HG03139 (cell line): ENCODE measurements at regions not wholly inside any gene's neighbourhood (a gene's known extent, or its start where the extent isn't known, plus 50 kb on each side); places are given as distances from the start of the nearest gene placed in this dataset.

Experiments
- ATAC-seq: cut with Tn5 transposase; IDR thresholded peaks from one replicate; pipeline ENCODE4 v1.9.1; 2021; ENCODE audit not compliant: unreplicated experiment

DNA sequence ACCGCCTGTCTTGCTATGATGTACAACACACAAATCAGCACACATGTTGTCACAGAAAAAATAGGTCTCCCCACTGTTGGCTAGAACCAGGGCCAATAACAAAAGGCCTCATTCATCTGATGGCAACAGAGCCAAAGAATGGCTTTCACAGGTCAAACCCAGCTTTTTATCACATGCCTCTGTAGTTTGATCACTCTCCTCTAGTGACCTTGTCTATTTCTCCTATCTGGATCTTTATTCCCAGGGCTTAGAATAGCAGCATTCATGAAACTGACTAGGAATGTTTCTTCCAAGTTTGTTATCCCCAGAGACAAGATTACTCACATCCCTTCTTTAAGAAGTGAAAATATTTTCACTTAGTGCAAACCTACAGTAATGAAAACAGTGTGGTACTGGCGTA is 285.8 kb upstream of the GYPC start:
- ATAC-seq, result no peak

GRCh38 chr2:126372406-126372805 is 283.6 kb upstream of the GYPC start:
- ATAC-seq, result no peak

DNA sequence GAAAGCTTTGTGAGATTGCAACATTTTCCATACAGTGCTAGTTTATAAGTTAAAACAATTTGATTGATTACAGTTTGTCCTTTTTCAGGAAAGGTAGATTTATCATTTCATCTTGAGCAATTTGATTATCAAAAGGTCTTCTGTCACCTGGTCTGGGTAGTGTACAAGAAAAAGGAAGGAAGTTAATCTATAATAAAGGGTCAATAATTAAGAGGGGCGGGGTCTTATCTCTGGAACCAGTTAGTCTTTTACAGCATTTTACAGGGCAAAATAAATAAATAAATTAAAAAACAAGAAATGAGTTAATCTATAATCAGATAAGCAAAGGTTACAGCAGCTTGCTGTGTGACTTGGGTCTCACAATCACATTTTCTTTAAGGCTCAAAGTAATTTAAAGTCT is 277.8 kb upstream of the GYPC start:
- no peak for ATAC-seq

DNA sequence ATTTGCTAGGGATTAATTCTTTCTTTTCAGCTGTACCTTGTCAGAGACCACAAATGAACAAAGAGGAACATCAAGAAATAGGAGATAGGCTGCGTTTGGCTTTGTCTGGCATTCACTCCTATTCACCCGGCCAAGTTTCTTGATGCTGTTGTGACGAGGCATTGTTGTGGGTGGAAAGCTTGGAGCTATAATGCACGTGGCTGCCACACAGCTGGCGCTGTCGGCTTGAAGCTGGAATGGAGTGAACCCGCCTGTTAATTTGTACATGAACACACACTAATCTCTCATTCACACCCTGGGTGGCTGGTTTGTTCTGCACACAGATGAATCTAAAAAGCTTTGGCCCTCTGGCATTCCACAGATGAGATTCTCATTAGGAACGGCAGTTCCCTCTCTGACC is 274.9 kb upstream of the GYPC start:
- ATAC-seq, result no peak

- no peak for ATAC-seq
These were observed 273.0 kb upstream of the GYPC start for GRCh38 chr2:126382998-126383397.

- no peak for ATAC-seq
These were observed 272.2 kb upstream of the GYPC start for GRCh38 chr2:126383800-126384199.

DNA sequence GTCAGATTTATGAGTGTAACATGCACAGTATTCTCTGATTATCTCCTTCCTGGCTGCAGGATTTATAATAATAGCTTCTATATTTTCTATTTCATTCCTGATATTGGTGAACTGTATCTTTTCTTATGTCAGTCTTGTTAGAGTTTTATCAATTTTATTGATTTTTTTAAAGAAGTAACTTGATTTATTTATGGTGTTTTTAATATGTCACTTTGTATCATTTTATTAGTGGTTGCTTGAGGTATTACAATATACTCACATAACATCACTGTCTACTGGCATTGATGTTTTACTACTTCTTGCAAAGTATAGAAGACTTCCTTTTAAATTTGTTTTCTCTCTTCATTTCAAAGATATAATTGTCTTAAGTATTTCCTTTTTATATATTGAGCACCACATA is 270.5 kb upstream of the GYPC start:
- ATAC-seq, result no peak

DNA sequence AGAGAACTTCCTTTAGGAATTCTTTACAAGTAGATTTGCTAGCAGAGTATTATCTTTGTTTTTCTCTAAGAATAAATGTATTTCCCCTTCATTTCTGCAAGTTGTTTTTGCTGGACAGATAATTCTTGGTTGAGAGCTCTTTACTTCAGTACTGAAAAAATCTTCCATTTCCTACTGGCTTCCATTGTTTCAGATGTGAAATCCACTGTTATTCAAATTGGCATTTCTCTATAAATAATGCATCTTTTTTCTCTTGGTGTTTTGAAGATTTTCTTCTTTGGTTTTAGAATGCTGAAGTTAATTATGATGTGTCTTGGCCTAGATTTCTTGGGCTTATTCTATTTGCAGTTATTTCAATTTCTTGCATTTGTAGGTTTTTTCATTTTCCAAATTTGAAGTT is 270.0 kb upstream of the GYPC start:
- ATAC-seq, result no peak

DNA sequence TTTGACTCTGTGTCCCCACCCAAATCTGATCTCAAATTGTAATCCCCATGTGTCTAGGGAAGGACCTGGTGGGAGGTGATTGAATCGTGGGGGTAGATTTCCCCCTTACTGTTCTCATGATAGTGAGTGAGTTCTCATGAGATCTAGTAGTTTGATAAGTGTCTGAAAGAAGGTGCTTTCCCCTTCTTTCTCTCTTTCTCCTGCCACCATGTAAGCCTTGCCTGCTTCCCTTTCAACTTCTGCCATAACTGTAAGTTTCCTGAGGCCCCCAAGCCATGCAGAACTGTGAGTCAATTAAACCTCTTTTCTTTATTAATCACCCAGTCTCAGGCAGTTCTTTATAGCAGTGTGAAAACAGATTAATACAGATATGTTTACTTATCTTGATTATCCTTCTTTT is 266.5 kb upstream of the GYPC start:
- no peak for ATAC-seq

- no peak for ATAC-seq
These were observed 263.1 kb upstream of the GYPC start for GRCh38 chr2:126392889-126393288.

- ATAC-seq, result no peak
These were observed 257.0 kb upstream of the GYPC start for GRCh38 chr2:126399001-126399400.

- ATAC-seq, result no peak
These were observed 252.8 kb upstream of the GYPC start for GRCh38 chr2:126403039-126403628.

DNA sequence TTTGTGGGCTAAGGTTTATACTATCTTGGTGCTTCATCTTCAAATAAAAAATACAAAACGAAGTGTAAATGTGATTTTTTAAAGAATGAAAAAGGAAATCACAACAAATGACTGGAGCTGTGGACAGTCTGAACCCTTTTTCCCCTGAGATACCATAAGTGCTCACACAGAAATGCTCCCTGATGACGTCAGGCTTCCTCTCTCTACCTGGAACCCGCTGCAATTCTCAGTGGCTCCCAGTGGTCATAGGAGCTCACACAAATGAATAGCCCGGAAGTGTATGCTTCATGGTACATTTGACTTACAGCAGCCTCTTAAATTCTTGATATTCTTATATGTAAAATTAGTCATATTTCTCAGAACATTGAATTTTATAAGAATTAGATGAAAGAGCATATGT is 249.7 kb upstream of the GYPC start:
- no peak for ATAC-seq

DNA sequence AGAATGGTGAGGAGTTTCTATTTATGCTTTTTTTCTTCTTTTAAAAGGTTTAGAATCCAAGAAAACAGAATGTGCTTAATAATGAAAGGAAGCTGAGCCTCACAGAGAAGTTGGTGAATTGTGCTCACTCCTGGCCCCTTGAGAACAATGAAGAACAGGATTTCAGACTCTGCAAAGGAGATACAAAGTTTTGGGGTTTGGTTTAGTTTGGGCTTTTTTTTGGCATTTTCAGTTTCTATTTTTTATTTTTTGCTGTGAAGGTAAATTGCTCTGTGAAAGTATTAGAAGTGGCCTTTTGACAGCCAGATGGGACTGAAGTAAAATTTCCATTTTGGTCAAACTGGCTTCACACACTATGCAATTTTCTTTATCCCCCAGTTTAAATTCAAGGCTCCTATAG is 247.3 kb upstream of the GYPC start:
- ATAC-seq, result no peak

- ATAC-seq, result no peak
These were observed 246.1 kb upstream of the GYPC start for GRCh38 chr2:126409850-126410249.

DNA sequence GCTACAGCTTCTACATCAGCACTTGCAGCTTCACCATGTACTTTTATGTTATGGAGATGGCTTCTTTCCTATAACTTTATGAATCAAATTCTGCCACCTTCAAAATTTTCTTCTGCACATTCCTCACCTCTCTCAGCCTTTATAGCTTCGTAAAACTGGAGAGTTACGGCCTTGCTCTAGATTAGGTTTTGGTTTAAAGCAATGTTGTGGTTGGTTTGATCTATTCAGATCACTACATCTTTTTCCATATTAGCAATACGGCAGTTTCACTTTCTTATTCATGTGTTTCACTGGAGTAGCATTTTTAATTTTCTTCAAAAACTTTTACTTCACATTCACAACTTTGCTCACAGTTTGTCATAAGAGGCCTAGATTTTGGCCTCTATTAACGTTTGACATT is 242.9 kb upstream of the GYPC start:
- ATAC-seq, result no peak

DNA sequence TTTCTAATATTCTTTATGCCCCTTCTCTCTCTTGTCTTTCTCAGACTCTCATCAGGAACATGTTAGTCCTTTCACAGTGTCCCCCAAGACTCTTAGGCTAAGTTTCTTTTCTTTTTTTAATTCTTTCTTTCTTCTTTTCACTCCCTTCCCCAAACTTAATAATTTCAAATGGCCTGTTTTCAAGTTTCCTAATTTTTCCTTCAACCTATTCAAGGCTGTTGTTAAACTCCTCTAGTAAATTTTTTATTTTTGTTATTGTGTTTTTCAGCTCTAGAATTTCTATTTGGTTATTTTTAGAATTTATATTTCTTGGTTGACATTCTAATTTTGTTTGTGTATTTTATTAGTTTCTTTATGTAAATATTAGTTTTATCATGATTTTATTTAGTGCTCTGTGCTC is 236.6 kb upstream of the GYPC start:
- no peak for ATAC-seq

DNA sequence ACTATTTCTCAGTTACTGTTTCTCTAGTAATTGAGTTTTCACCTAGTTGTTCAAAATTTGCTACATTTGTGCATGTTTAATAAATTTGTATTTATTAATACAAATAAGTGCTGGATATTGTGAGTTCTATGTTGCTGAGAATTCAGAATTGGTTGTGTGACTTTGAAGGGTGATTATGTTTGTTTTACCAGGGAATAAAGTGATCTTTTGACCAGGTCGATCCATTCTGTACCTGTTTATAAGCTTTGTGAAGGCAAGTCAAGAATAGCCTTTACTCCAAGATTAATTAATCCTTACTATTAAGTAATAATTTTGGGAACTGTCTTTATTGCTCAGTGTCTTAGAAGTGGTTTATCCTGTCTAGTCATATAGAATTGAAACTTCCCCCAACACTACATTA is 230.0 kb upstream of the GYPC start:
- ATAC-seq, result no peak

DNA sequence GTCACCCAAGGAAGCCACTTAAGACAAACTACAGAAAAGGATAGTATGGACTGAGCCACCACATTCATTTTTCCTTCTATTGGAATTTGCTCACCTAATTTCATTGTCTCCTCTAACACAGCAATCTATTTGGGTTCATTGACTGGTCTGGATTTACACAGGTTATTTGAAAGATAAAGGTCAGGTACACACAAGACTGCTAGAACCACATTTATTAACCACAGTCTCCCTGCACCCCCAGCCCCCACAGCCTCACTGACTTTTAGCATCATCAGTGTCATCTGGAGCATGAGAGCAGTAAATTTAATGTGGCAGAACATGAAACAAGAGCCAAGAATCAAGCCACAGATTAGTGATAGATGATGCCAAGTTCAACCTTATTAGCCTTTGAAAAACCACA is 226.9 kb upstream of the GYPC start:
- ATAC-seq, result no peak

DNA sequence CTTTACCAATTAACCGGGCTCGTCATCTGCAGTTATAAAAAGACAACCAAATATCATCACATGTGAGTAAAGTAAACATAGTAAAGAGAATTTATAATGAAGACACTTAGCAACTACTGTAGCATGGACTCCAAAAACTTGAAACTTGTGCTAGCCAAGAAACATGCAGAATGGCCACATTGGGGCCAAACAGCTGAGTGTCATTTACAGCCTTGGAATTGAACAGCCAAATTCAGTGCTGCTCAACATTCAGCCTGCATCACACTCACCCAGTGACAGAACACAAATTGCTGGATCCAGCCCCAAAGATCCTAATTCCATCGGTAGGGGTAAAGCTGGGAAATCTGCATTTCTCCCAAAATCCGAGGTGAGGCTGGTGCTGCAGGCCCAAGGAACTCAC is 224.8 kb upstream of the GYPC start:
- no peak for ATAC-seq

DNA sequence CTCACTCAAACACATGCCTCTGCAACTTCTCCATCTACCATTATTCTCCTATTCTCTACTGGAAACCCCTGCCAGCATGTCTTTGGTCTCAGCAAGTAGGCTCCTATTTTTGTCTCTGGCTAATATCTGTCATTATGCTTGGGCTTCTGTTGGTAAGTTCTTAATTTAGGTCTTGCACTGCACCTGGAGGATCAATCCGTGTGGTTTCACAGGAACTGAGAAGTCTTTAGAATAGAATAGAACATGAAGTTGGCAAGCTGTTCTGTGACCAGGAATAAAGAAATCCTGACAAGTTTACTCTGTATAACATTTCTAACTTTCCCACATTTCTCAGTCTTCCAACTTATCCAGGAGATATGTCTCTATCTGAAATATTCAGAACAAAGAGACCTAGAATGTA is 219.5 kb upstream of the GYPC start:
- no peak for ATAC-seq

- no peak for ATAC-seq
These were observed 218.9 kb upstream of the GYPC start for GRCh38 chr2:126437016-126437415.

DNA sequence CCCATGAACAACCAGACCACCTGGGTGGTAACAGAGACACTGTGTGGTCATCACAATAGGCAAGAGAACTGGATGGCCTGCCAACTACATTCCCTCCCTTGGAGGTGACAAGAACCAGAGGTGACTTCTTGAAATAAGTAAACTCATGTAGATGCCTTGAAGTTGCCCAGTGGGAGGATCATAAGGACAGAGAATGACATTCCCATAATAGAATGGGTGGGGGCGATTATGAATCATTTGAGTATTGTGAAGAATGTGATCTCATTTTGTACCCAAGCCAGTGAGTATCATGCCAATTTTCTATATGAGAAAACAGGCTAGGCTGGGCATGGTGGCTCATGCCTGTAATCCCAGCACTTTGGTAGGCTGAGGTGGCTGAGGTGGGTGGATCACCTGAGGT is 211.4 kb upstream of the GYPC start:
- ATAC-seq, result no peak
